ENCODE measurements at regions not wholly inside any gene's neighbourhood (a gene's known extent, or its start where the extent isn't known, plus 50 kb on each side); places are given as distances from the start of the nearest gene placed in this dataset.

DNA sequence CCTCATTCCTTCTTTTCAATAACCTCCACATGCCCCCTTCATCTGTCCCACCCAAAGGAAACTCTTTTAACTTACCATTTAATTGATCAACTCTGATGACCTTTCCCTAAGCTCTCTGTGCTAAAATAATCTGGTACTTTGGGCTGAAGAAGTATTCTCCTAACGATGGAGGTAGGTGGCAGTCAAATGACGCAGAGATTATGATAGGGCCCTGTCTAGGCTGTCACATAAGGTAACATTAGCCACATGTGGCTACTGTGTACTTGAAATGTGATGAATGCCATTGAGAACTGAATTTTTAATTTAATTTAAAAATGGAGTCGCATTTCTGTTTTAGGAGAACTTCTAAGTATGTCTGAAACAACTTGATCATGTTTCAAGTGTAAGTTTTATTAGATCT, 140.5 kb upstream of the TNP1 start:
- ATAC-seq (peak in 1 of 4 donors; percentile 51), DNase-seq (no peak)
- intact Hi-C loops (cut with DNase I): loop anchor here in 1 of 2 donors (10.0 kb wide), 1 partner anchor 164 kb away; no protein-coding TSS in a partner anchor
- Histone ChIP-seq H3K36me3 (ENCODE audit: insufficient read depth in 1 of 2, low read depth in 1 of 2) (no peaks in the 10 kb centered on the region), H3K9me3 (no peaks in the 10 kb centered on the region), H3K27me3 (ENCODE audit: insufficient read depth in 3 of 3, low read length in 2 of 3) (no peaks in the 10 kb centered on the region), H3K27ac (no peak overlapping the region), H3K4me1 (peaks cover 4% of the 10 kb centered on the region), H3K4me3 (no peak overlapping the region)
- 53 to 64% (median 62%) methylated on average over 3 of the region's 3 CpGs for WGBS, 3 donors
- TF ChIP-seq, protein P1, sequence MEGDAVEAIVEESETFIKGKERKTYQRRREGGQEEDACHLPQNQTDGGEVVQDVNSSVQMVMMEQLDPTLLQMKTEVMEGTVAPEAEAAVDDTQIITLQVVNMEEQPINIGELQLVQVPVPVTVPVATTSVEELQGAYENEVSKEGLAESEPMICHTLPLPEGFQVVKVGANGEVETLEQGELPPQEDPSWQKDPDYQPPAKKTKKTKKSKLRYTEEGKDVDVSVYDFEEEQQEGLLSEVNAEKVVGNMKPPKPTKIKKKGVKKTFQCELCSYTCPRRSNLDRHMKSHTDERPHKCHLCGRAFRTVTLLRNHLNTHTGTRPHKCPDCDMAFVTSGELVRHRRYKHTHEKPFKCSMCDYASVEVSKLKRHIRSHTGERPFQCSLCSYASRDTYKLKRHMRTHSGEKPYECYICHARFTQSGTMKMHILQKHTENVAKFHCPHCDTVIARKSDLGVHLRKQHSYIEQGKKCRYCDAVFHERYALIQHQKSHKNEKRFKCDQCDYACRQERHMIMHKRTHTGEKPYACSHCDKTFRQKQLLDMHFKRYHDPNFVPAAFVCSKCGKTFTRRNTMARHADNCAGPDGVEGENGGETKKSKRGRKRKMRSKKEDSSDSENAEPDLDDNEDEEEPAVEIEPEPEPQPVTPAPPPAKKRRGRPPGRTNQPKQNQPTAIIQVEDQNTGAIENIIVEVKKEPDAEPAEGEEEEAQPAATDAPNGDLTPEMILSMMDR (IDR thresholded peaks at IDR 0.05): no peak

DNA sequence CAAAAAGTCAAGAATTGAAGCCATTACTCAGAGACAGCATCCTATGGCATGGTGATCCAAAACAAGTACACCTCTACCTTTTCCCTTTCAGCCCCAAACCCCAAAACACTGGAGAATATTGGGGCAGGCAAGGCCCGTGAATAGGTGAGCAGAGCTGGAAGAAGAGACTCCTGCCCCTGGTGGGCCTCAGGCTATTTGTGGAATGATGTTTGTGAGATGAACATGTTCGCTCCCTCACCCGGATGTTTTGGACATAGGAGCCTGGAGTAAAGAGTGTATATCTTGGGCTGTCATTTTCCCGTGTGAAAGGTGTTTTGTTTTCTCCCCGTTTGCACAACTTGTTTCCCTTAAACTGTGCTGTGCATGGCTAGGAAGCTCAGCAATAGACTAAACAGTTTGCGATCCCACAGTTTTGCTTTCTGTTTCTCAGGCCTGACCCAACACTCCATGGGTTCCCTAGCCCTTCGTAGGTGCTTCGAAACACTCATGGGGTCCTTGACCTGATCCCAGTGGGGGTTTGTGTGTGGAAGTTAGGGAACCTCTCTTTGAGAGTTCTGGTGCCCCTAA, 136.5 kb upstream of the TNP1 start:
- no peak for ATAC-seq
- Histone ChIP-seq H3K9me3 (no peaks in the 10 kb centered on the region), H3K4me1 (no peaks in the 10 kb centered on the region), H3K27me3 (ENCODE audit: insufficient read depth in 3 of 3, low read length in 2 of 3) (no peaks in the 10 kb centered on the region), H3K36me3 (ENCODE audit: insufficient read depth in 1 of 2, low read depth in 1 of 2) (no peaks in the 10 kb centered on the region), H3K27ac (no peak overlapping the region), H3K4me3 (no peak overlapping the region)
- 87 to 98% (median 94%) methylated on average over 8 of the region's 8 CpGs for WGBS, 3 donors
- DNase-seq: no peak
- TF ChIP-seq, protein P1 (IDR thresholded peaks at IDR 0.05): no peak
- intact Hi-C loops (cut with DNase I): no loop called here

DNA sequence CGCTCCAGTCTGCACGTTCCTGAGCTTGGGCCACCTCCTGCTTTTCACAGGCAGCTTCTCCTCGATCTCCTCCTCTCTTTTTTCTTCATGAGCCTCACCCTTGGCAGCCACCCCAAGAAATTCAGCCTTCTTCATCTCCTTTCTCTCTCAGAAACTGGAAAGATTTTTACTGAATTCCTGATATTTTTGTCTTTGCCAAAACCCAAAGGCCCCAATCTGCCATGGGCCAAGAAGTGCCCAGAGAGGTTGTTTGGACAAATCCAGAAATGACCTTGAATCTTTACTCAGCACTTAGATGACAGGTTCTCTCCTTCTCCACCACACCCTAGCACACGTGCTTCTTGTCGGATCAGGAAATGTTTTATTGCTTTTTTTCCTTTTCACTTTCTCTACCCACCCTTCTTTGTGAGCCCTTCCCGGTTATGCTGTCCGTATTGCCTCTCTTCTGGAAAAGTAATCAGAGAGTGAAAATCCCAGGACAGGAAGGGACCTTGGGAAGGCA, 134.5 kb upstream of the TNP1 start:
- Histone ChIP-seq H3K27ac (no peak overlapping the region), H3K9me3 (no peaks in the 10 kb centered on the region), H3K4me1 (no peaks in the 10 kb centered on the region), H3K36me3 (ENCODE audit: insufficient read depth in 1 of 2, low read depth in 1 of 2) (no peaks in the 10 kb centered on the region), H3K27me3 (ENCODE audit: insufficient read depth in 3 of 3, low read length in 2 of 3) (no peaks in the 10 kb centered on the region), H3K4me3 (no peak overlapping the region)
- 57 to 69% (median 63%) methylated on average over 7 of the region's 7 CpGs for WGBS, 3 donors
- ATAC-seq (no peak), DNase-seq (no peak)
- intact Hi-C loops (cut with DNase I): no loop called here
- TF ChIP-seq, protein P1 (IDR thresholded peaks at IDR 0.05): no peak

DNA sequence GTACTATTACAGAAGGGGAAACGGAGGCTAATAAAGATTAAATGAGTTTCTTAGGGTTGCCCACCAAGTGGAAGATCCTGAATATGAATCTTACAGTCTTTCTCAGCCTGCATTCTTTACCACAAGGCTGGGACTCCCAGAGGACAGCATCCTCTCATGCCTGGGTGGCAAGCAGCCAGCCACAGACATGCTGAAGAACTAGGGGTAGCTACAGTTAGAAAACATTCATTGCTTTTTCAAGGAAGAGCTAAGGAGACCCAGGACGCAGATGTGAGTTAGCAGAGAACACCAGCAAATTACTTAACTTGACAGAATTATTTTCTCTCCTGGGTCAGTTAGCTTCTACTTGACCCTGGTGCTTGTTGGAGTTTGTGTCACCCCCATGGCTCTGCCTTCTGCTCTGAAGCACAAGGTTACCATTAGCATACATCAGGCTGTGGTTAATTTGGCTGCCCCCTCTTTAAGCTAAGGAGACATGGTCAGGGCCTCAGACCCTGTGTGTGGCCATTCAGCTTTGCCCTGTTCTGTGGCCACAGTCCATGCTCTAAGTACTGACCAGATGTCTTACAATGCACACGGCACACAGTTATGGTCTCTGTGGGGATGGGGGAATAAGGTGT, 132.3 kb upstream of the TNP1 start:
- Histone ChIP-seq H3K27ac (no peak overlapping the region), H3K4me1 (no peaks in the 10 kb centered on the region), H3K9me3 (no peaks in the 10 kb centered on the region), H3K36me3 (ENCODE audit: insufficient read depth in 1 of 2, low read depth in 1 of 2) (no peaks in the 10 kb centered on the region), H3K4me3 (no peak overlapping the region), H3K27me3 (ENCODE audit: insufficient read depth in 3 of 3, low read length in 2 of 3) (no peaks in the 10 kb centered on the region)
- DNase-seq (peak; percentile 27 to 71), ATAC-seq (no peak)
- intact Hi-C loops (cut with DNase I): no loop called here
- WGBS, 3 donors: 77 to 82% (median 78%) methylated on average over 3 of the region's 3 CpGs
- TF ChIP-seq, protein P1 (IDR thresholded peaks at IDR 0.05): no peak

Measured in psoas muscle (tissue), 7 donors.